Activated B cell treated with CpG ODN at 0.5 μM for 24 hours (primary cell): ENCODE measurements at regions not wholly inside any gene's neighbourhood (a gene's known extent, or its start where the extent isn't known, plus 50 kb on each side); places are given as distances from the start of the nearest gene placed in this dataset.

Experiments used
- ATAC-seq: fragments of 200-7000 bp; cut with Tn5 transposase; one replicate; pipeline ENCODE4 v1.10.0; 2021; ENCODE audit warnings: low read depth, mild to moderate bottlenecking, moderate library complexity
- CTCF ChIA-PET: fragments of 350-600 bp; sonication (Branson Sonifier 250); formaldehyde crosslinking; loops from one replicate; lab custom pipeline; 2021; ENCODE audit warnings: antibody characterized with exemption; lab: Charles Lee
- POLR2A ChIA-PET: fragments of 350-600 bp; sonication (Branson Sonifier 250); formaldehyde crosslinking; loops from one replicate; lab custom pipeline; 2021; ENCODE audit warnings: antibody characterized with exemption; lab: Charles Lee
- DNase-seq: peaks from one replicate; pipeline ENCODE4 v3.0.0; 2022
- H3K27ac Mint-ChIP-seq: one replicate; pipeline ENCODE4 v1.8.0; 2020; ENCODE audit warnings: mixed read lengths
- H3K27me3 Mint-ChIP-seq: one replicate; pipeline ENCODE4 v1.8.0; 2021; ENCODE audit warnings: mixed read lengths
- H3K36me3 Mint-ChIP-seq: one replicate; pipeline ENCODE4 v1.8.0; 2021; ENCODE audit warnings: low read depth, mixed read lengths
- H3K4me1 Mint-ChIP-seq: one replicate; pipeline ENCODE4 v1.8.0; 2021; ENCODE audit warnings: mixed read lengths
- H3K4me3 Mint-ChIP-seq: one replicate; pipeline ENCODE4 v1.8.0; 2020; ENCODE audit warnings: mild to moderate bottlenecking, mixed read lengths
- H3K9me3 Mint-ChIP-seq: one replicate; pipeline ENCODE4 v1.8.0; 2020; ENCODE audit warnings: mixed read lengths
- intact Hi-C: fragments of 100-400 bp; cut with micrococcal nuclease; formaldehyde crosslinking; loops from one replicate; pipeline ENCODE4 v1.15.1; 2024
- TF ChIP-seq, protein P1 (sequence below): fragments of 200-600 bp; IDR thresholded peaks from one replicate; pipeline ENCODE4 v1.8.0; 2022; ENCODE audit warnings: antibody characterized with exemption, mild to moderate bottlenecking

DNA sequence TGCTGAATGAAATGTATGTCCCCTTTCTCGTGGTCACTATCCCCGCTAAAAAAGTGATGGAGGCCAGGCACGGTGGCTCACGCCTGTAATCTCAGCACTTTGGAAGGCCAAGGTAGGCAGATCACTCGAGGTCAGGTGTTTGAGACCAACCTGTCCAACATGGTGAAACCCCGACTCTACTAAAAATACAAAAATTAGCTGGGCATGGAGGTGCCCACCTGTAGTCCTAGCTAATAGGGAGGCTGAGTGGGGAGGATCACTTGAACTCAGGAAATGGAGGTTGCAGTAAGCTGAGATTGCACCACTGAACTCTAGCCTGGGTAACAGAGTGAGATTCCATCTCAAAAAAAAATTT lies 91.4 kb upstream of the MKLN1 start:
- Mint-ChIP-seq H3K36me3 (peaks cover 2% of the 10 kb centered on the region), H3K27ac (no peak overlapping the region), H3K27me3 (no peaks in the 10 kb centered on the region), H3K4me1 (peaks cover 21% of the 10 kb centered on the region), H3K9me3 (no peaks in the 10 kb centered on the region), H3K4me3 (no peak overlapping the region)
- TF ChIP-seq, protein P1, sequence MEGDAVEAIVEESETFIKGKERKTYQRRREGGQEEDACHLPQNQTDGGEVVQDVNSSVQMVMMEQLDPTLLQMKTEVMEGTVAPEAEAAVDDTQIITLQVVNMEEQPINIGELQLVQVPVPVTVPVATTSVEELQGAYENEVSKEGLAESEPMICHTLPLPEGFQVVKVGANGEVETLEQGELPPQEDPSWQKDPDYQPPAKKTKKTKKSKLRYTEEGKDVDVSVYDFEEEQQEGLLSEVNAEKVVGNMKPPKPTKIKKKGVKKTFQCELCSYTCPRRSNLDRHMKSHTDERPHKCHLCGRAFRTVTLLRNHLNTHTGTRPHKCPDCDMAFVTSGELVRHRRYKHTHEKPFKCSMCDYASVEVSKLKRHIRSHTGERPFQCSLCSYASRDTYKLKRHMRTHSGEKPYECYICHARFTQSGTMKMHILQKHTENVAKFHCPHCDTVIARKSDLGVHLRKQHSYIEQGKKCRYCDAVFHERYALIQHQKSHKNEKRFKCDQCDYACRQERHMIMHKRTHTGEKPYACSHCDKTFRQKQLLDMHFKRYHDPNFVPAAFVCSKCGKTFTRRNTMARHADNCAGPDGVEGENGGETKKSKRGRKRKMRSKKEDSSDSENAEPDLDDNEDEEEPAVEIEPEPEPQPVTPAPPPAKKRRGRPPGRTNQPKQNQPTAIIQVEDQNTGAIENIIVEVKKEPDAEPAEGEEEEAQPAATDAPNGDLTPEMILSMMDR: no peak
- ChIA-PET POLR2A (interaction anchor here (0.8 to 1.5 kb wide), 4 partner anchors 112 to 129 kb away, joined by 3 to 7 read pairs (median 4); no protein-coding TSS in a partner anchor), CTCF (no interaction called here)
- intact Hi-C loops: no loop called here
- no peak for ATAC-seq
- no peak for DNase-seq

DNA sequence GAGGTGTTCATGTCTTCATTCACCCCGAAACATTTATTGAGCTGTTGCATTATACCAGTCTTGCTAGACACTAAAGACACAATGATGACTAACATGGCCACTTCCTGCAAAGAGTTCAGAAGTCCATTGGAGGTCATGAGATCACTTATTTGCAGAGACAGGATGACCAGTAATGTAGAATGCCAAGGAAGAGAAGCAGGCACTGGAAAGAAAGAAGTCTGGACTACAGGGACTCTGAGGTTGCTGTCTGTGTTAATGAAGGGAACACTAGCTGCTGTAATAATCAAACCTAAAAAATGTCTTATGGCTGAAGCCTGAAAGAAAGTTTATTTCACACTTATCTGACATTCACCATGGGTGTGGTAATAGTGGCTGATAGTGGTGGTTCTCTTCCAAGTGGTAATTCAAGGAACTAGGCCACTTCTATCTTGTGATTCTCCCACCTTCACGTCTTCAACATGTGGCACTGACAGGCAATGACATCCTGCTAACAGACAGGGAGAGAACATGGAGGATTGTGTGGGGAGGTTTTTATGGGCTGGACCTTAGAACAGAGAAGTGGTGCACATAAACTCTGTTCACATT lies 89.2 kb upstream of the MKLN1 start:
- TF ChIP-seq, protein P1: no peak

DNA sequence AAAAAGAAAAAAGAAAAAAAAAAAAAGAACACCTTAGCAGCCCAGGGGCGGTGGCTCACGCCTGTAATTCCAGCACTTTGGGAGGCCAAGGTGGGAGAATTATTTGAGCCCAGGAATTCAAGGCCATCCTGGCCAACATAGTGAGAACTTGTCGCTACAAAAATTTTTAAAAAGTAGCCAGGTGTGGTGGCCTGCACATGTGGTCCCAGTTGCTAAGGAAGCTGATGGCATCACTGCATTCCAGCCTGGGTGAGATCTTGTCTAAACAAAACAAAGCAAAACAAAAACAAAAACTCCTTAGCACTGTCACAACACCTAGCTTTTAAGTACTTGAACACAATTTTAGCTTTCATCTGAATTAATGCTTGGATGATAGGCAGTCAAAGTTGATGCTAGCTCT lies 86.3 kb upstream of the MKLN1 start:
- Mint-ChIP-seq H3K9me3 (no peaks in the 10 kb centered on the region), H3K4me1 (no peaks in the 10 kb centered on the region), H3K27me3 (no peaks in the 10 kb centered on the region), H3K27ac (no peak overlapping the region), H3K36me3 (no peaks in the 10 kb centered on the region), H3K4me3 (no peak overlapping the region)
- TF ChIP-seq, protein P1: no peak
- intact Hi-C loops: no loop called here
- POLR2A ChIA-PET: no interaction called here
- CTCF ChIA-PET: no interaction called here
- DNase-seq (no peak), ATAC-seq (no peak)

More for the DNA sequence above, 89.2 kb upstream of the MKLN1 start:
- Mint-ChIP-seq H3K9me3 (no peaks in the 10 kb centered on the region), H3K36me3 (no peaks in the 10 kb centered on the region), H3K27ac (no peak overlapping the region), H3K27me3 (no peaks in the 10 kb centered on the region), H3K4me1 (peaks cover 13% of the 10 kb centered on the region), H3K4me3 (no peak overlapping the region)
- CTCF ChIA-PET: no interaction called here
- no peak for DNase-seq
- intact Hi-C loops: no loop called here
- ATAC-seq: no peak
- POLR2A ChIA-PET: interaction anchor here (1.1 to 1.2 kb wide), 2 partner anchors 50 to 129 kb away, joined by 3 to 4 read pairs; no protein-coding TSS in a partner anchor

DNA sequence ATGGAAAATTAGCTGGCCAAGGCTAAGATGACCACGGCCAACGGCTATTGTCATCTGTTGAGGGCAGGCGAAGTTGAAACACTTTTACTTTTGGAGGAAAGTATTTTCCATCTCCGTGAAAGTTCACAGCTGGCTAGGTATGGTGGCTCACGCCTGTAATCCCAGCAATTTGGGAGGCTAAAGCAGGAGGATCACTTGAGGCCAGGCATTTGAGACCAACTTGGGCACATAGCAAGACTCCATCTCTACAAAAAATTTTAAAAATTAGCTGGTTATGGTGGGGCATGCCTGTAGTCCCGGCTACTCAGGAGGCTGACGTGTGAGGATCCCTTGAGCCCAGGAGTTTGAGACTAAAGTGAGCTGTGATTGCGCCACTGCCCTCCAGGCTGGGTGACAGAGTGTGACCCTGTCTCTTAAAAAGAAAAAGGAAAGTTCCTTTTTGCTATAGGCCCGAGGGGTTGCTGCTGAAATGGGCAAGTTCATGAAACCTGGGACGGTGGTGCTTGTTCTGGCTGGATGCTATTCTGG lies 85.5 kb upstream of the MKLN1 start:
- no peak overlapping the region for H3K4me3 Mint-ChIP-seq
- H3K9me3 Mint-ChIP-seq: no peaks in the 10 kb centered on the region
- ChIA-PET CTCF (no interaction called here), POLR2A (no interaction called here)
- TF ChIP-seq, protein P1: no peak
- ATAC-seq (no peak), DNase-seq (no peak)
- no peak overlapping the region for H3K27ac Mint-ChIP-seq
- no peaks in the 10 kb centered on the region for H3K4me1 Mint-ChIP-seq
- intact Hi-C loops: no loop called here
- no peaks in the 10 kb centered on the region for H3K36me3 Mint-ChIP-seq
- H3K27me3 Mint-ChIP-seq: no peaks in the 10 kb centered on the region

DNA sequence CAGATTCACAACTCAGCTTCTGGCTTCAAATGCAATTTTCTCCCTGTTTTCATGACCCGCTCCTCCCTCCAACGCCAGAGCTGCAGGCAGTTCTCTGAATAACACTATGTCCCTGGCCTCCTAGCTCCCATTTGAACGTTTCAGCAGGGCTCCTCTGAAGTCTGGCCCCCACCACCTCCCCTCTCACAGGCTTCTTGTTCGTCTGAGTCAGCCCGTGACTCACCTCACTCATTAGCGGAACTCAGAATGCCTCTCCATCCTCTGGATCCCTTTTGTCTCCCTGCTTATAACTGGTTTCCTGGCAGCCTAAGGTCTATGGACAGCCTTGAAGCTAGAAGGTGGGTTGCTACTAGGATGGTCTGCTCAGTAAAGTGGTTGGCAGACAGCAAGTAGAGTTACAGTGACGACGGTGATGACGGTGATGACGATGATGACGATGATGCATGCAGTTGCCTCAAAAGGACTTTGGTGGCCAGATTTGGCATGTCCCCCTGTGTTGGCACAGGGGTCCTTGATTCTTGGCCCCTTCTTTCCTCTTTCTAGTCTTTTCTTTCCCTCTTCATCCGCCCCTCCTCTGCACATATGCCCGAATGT lies 83.3 kb upstream of the MKLN1 start:
- intact Hi-C loops: no loop called here
- Mint-ChIP-seq H3K9me3 (no peaks in the 10 kb centered on the region), H3K4me3 (no peak overlapping the region), H3K36me3 (no peaks in the 10 kb centered on the region), H3K27ac (no peak overlapping the region), H3K27me3 (peaks cover under 1% of the 10 kb centered on the region), H3K4me1 (no peaks in the 10 kb centered on the region)
- ChIA-PET POLR2A (interaction anchor here (0.9 kb wide), 1 partner anchor 800 kb away, joined by 9 read pairs; no protein-coding TSS in a partner anchor), CTCF (no interaction called here)
- ATAC-seq (no peak), DNase-seq (no peak)
- TF ChIP-seq, protein P1: no peak
